ENCODE measurements at regions not wholly inside any gene's neighbourhood (a gene's known extent, or its start where the extent isn't known, plus 50 kb on each side); places are given as distances from the start of the nearest gene placed in this dataset.

DNA sequence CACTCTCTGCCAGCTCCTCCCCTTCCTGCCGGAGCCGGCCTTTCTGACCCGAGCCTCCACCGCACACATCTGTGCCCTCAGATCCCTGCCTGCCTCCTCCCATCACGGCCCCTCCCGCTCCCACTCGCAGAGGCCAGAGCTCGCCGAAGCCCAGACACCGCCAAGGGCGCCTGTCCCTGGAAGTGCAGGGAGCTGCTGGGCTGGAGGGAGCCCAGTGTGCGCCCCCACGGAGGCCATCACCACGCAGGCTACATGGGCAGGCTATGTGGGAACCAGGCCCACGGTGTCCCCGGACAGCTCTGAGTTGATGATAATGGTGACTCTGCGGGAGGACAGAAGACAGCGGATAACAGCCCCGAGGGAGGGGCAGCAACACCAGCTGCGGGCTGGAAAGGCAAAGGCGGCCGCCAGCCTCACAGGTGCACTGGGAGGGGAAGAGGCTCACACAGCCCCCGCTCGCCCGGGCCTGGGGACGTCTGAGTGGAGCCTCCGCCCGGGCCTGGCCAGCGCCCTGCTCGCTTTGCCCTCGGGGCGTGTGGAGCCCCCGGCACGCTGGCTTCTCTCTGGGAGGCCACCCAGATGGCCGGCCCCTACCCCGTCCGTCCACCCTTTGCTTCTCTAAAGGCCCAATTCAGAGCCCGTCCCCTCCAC is 154.9 kb downstream of the DLL1 start:
- Histone ChIP-seq H3K9me3 (ENCODE audit: low read depth, low read length) (no peaks in the 10 kb centered on the region), H3K27me3 (ENCODE audit: insufficient read depth, low read length) (no peaks in the 10 kb centered on the region), H3K4me1 (ENCODE audit: insufficient read depth, low read length) (no peaks in the 10 kb centered on the region), H3K4me3 (ENCODE audit: low read length) (no peak overlapping the region)

- Histone ChIP-seq H3K27me3 (ENCODE audit: insufficient read depth, low read length) (no peaks in the 10 kb centered on the region), H3K9me3 (ENCODE audit: low read depth, low read length) (no peaks in the 10 kb centered on the region), H3K4me3 (ENCODE audit: low read length) (no peak overlapping the region), H3K4me1 (ENCODE audit: insufficient read depth, low read length) (no peaks in the 10 kb centered on the region)
Observed at GRCh38 chr6:170135461-170135820, 155.4 kb downstream of the DLL1 start.

DNA sequence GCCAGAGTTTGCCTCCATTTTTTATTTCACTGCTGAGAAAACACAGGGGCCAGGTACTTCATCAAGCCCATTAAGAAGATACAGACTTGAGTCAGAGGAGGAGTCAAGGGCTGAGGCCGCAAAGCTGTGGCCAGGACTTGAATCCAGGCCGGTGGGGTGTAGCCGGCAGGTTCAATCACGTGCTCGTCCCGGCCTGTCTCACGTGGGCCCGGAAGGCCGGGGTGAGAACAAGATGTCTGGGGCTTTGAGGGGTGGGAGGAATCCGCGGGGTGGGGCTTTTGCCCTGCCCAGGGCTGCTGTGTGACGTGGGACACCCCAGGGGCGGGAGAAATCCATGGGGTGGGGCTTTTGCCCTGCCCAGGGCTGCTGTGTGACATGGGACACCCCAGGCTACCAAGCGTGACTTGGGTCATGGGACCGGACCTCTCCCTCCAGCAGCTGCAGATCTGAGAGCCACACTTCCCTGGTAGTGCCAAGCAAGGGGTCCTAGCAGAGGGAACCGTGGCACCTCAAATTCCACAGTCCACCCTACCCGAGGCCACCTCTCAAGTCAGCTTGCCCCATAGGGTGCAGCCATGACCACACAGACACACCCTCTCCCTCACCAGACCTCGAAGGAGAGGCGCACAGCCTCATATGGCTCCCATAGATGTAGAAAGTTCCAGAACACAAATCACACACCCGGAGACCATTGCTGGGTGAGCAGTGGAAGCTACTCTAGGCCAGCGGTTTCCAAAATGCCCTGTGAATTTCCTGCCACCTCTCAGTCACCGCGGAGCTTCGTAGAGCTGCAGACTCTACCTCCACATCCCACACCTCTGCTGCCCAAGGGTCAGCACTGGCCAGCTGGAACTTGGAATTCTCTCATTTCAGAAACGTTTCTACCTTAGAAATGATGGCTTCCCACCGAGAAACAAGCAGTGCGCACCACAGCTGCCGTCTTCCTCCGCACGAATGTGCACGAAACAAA is 156.1 kb downstream of the DLL1 start:
- Histone ChIP-seq H3K4me1 (ENCODE audit: insufficient read depth, low read length) (no peaks in the 10 kb centered on the region), H3K27me3 (ENCODE audit: insufficient read depth, low read length) (no peaks in the 10 kb centered on the region), H3K9me3 (ENCODE audit: low read depth, low read length) (no peaks in the 10 kb centered on the region), H3K4me3 (ENCODE audit: low read length) (no peak overlapping the region)

- no peaks in the 10 kb centered on the region for H3K4me1 ChIP-seq (ENCODE audit: insufficient read depth, low read length)
- no peaks in the 10 kb centered on the region for H3K27me3 ChIP-seq (ENCODE audit: insufficient read depth, low read length)
- H3K4me3 ChIP-seq (ENCODE audit: low read length), result no peak overlapping the region
- H3K9me3 ChIP-seq (ENCODE audit: low read depth, low read length), result no peaks in the 10 kb centered on the region
Observed at GRCh38 chr6:170134031-170134470, 156.8 kb downstream of the DLL1 start.

DNA sequence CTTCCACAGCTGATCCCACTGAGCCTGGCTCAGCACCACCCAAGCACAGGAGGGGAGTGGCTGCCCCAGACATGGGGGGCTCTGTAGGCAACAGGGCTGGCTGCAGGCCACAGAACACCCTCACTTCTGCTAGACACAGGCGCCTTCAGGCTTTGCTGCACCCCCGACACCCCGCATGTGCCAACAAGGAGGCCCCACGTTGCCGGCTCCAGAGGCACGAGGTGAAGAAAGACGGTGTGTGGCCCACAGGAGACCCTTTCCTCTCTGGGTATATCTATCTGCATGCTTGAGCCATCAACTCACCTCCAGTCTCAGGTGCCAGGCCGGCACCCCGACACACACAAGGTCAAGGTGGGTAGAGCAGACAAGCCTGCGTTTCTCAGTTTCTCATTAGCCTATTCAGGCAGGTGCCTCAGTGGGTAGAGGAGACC is 158.3 kb downstream of the DLL1 start:
- Histone ChIP-seq H3K4me3 (ENCODE audit: low read length) (no peak overlapping the region), H3K27me3 (ENCODE audit: insufficient read depth, low read length) (no peaks in the 10 kb centered on the region), H3K4me1 (ENCODE audit: insufficient read depth, low read length) (no peaks in the 10 kb centered on the region), H3K9me3 (ENCODE audit: low read depth, low read length) (no peaks in the 10 kb centered on the region)

DNA sequence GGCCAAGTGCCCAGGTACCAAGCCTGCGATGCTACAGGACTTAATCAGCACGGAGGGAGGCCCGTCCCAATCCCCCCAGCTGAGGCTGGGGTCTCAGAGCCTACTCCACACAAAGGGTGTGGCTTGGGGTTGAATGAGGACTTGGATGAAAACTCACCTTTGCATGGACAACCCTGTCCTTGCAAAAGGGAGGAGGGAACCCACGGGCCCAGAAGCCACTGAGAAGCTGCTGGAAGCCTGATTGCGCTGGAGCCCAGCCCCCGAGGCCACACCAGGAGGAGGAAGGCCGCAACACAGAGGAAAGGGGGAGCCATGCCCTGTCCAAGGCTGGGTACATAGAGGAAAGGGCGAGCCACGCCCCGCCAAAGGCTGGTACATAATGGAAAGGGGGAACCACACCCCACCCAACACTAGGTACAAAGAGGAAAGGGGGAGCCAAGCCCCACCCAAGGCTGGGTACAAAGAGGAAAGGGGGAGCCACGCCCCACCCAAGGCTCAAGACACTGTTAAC is 158.8 kb downstream of the DLL1 start:
- no peaks in the 10 kb centered on the region for H3K4me1 ChIP-seq (ENCODE audit: insufficient read depth, low read length)
- no peaks in the 10 kb centered on the region for H3K27me3 ChIP-seq (ENCODE audit: insufficient read depth, low read length)
- no peak overlapping the region for H3K4me3 ChIP-seq (ENCODE audit: low read length)
- no peaks in the 10 kb centered on the region for H3K9me3 ChIP-seq (ENCODE audit: low read depth, low read length)

- Histone ChIP-seq H3K27me3 (ENCODE audit: insufficient read depth, low read length) (no peaks in the 10 kb centered on the region), H3K4me1 (ENCODE audit: insufficient read depth, low read length) (no peaks in the 10 kb centered on the region), H3K9me3 (ENCODE audit: low read depth, low read length) (no peaks in the 10 kb centered on the region), H3K4me3 (ENCODE audit: low read length) (no peak overlapping the region)
Observed at GRCh38 chr6:170131351-170131750, 159.5 kb downstream of the DLL1 start.

DNA sequence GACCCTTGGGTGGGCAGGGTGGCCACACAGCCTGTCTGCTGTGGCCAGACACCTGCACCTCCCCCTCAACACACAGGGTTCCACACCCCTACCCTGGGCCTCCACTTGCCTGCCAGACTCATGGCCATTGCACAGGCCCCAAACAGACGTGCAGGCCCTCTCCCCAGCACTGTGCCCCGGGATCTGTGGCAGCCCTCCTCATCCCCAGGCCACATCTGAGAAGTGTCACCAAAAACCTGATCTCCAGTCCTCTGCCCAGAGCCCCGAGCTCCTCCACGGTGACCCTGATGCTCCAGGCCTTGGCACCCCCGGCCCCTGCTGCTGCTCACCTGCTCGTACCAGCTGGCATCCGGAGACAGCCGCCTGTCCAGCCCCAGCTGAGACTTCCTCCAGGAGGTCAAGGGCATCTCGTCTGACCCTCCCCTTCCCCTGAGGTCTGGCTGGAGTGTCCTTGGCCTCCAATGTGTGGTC is 160.1 kb downstream of the DLL1 start:
- Histone ChIP-seq H3K4me3 (ENCODE audit: low read length) (no peak overlapping the region), H3K9me3 (ENCODE audit: low read depth, low read length) (no peaks in the 10 kb centered on the region), H3K4me1 (ENCODE audit: insufficient read depth, low read length) (no peaks in the 10 kb centered on the region), H3K27me3 (ENCODE audit: insufficient read depth, low read length) (no peaks in the 10 kb centered on the region)

- Histone ChIP-seq H3K9me3 (ENCODE audit: low read depth, low read length) (no peaks in the 10 kb centered on the region), H3K27me3 (ENCODE audit: insufficient read depth, low read length) (no peaks in the 10 kb centered on the region), H3K4me1 (ENCODE audit: insufficient read depth, low read length) (no peaks in the 10 kb centered on the region), H3K4me3 (ENCODE audit: low read length) (no peak overlapping the region)
Observed at GRCh38 chr6:170130201-170130621, 160.7 kb downstream of the DLL1 start.

GRCh38 chr6:170129691-170130171 is 161.1 kb downstream of the DLL1 start:
- Histone ChIP-seq H3K27me3 (ENCODE audit: insufficient read depth, low read length) (no peaks in the 10 kb centered on the region), H3K4me3 (ENCODE audit: low read length) (no peak overlapping the region), H3K9me3 (ENCODE audit: low read depth, low read length) (no peaks in the 10 kb centered on the region), H3K4me1 (ENCODE audit: insufficient read depth, low read length) (no peaks in the 10 kb centered on the region)

DNA sequence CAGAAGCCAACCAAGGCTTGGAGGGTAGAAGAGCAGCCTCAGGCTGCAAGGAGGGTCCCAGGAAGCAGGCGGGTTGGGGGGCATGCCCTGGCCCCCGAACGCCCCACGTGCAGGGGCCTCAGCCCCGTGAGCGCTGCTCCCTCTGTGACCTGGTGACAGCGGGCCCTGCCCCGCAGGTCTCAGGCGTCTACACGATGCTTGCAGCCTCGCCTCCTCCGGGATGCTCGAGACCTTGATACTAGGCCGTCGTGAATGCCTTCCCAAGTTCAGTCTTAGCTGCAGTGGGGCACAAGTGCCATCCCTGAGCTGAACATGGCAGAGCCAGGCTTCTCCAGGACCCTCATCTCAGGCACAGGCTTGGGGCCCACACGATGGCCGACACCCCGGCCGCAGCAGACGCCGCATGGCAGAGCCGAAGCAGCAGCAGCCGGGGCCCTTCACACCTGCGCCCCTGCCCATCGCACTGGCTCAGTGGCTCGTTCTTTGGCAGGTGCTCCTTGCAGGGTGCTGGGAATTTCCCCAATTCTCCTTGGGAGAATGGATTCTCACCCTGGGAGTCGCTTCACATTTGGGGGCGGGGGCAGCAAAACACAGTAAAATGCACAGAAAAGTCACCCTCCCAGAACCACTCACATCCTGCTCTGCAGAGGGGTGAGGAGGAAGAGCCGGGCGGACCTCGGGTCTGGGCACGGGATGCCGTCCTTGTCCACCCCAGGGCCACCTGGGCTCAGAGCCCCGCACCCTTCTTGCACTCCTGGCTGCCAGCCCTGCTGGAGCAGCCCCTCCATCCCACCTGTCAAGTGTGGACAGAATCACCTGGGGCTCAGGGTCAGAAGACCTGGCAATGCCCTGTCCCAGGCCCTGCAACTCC is 161.8 kb downstream of the DLL1 start:
- Histone ChIP-seq H3K27me3 (ENCODE audit: insufficient read depth, low read length) (no peaks in the 10 kb centered on the region), H3K9me3 (ENCODE audit: low read depth, low read length) (no peaks in the 10 kb centered on the region), H3K4me3 (ENCODE audit: low read length) (no peak overlapping the region), H3K4me1 (ENCODE audit: insufficient read depth, low read length) (no peaks in the 10 kb centered on the region)

DNA sequence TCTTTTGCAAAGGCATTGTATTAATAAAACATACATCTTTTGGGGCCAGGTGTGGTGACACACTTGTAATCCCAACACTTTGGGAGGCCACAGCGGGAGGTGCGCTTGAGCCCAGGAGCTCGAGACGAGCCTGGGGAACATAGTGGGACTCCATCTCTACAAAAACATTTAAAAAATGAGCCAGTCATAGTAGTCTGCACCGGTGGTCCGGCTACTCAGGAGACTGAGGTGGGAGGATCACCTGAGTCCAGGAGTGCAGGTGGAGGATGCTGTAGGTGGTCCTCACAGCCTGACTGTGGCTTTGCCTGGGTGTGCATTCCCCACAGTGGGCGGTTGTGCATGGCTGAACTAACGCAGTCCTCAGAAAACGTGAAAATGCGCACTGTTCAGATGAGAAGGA is 162.5 kb downstream of the DLL1 start:
- no peaks in the 10 kb centered on the region for H3K4me1 ChIP-seq (ENCODE audit: insufficient read depth, low read length)
- no peak overlapping the region for H3K4me3 ChIP-seq (ENCODE audit: low read length)

DNA sequence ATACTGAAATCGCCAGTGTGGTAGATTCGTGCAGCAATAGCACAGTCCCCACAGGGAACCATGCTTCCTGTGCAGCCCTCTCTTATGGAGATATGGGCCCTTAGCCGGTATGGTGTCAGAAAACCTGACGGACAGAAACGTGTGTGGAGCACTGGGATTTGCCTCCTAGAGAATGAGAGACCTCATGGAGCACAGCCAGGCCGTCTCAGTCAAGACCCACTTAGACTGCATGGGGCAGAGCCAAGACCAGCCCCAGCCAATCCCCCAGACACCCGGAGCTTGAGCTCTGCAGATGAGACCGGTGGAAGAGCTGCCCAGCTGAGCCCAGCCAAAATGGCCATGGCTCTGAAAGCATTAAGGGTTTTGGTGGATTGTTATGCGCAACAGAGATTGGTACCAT is 163.7 kb downstream of the DLL1 start:
- Histone ChIP-seq H3K27me3 (ENCODE audit: insufficient read depth, low read length) (no peaks in the 10 kb centered on the region), H3K9me3 (ENCODE audit: low read depth, low read length) (peaks cover under 1% of the 10 kb centered on the region), H3K4me1 (ENCODE audit: insufficient read depth, low read length) (no peaks in the 10 kb centered on the region), H3K4me3 (ENCODE audit: low read length) (no peak overlapping the region)

More for the DNA sequence above, 162.5 kb downstream of the DLL1 start:
- no peaks in the 10 kb centered on the region for H3K27me3 ChIP-seq (ENCODE audit: insufficient read depth, low read length)
- H3K9me3 ChIP-seq (ENCODE audit: low read depth, low read length), result no peaks in the 10 kb centered on the region

GRCh38 chr6:170125456-170126300 is 165.2 kb downstream of the DLL1 start:
- H3K27me3 ChIP-seq (ENCODE audit: insufficient read depth, low read length), result no peaks in the 10 kb centered on the region
- H3K4me3 ChIP-seq (ENCODE audit: low read length), result no peak overlapping the region
- H3K9me3 ChIP-seq (ENCODE audit: low read depth, low read length), result peaks cover 15% of the 10 kb centered on the region
- H3K4me1 ChIP-seq (ENCODE audit: insufficient read depth, low read length), result no peaks in the 10 kb centered on the region

Data from mononuclear cell (primary cell).